H1 (cell line): ENCODE measurements at regions not wholly inside any gene's neighbourhood (a gene's known extent, or its start where the extent isn't known, plus 50 kb on each side); places are given as distances from the start of the nearest gene placed in this dataset.

Experiments
- EP300 ChIP-seq, 2 experiments: IDR thresholded peaks; 1 replicate in 1 of 2; 2 replicates in 1 of 2; pipeline ENCODE4 v1.6.1; 2011 to 2012; ENCODE audit warnings: low read depth in 2 of 2, low read length in 2 of 2, mild to moderate bottlenecking in 2 of 2, borderline replicate concordance in 1 of 2, inconsistent platforms in 1 of 2, moderate library complexity in 1 of 2
- FOSL1 ChIP-seq: IDR thresholded peaks from 2 replicates; pipeline ENCODE4 v1.6.1; 2011; ENCODE audit warnings: mild to moderate bottlenecking, low read depth, low read length, moderate library complexity; ENCODE audit not compliant: insufficient read depth
- GTF2F1 ChIP-seq: IDR thresholded peaks from 2 replicates; pipeline ENCODE4 v1.6.1; 2012; ENCODE audit warnings: low read depth, low read length, improper control_type of control experiment, borderline replicate concordance
- MAFK ChIP-seq: IDR thresholded peaks from 2 replicates; pipeline ENCODE4 v1.6.1; 2012; ENCODE audit warnings: low read depth, mild to moderate bottlenecking, improper control_type of control experiment, low read length
- NRF1 ChIP-seq: IDR thresholded peaks from 2 replicates; pipeline ENCODE4 v1.6.1; 2011; ENCODE audit warnings: mild to moderate bottlenecking, low read depth, low read length, improper control_type of control experiment
- POLR2A ChIP-seq, 2 experiments: IDR thresholded peaks; 1 replicate in 1 of 2; 2 replicates in 1 of 2; pipeline ENCODE4 v1.6.1; 2011; ENCODE audit warnings: low read depth in 2 of 2, low read length in 2 of 2, mild to moderate bottlenecking in 2 of 2; ENCODE audit errors: control extremely low read depth in 1 of 2
- TEAD4 ChIP-seq: IDR thresholded peaks from 2 replicates; pipeline ENCODE4 v1.6.1; 2012; ENCODE audit warnings: low read depth, low read length, inconsistent platforms, mixed read lengths
- ZNF274 ChIP-seq: IDR thresholded peaks from 2 replicates; pipeline ENCODE4 v1.7.0; 2012; ENCODE audit warnings: low read length, borderline replicate concordance; ENCODE audit errors: extremely low read depth
- TF ChIP-seq, protein P1 (sequence below), 3 experiments: IDR thresholded peaks; 1 replicate in 2 of 3; 2 replicates in 1 of 3; pipeline versions ENCODE4 v1.5.1 to v1.6.1; 2011; ENCODE audit warnings: low read length in 3 of 3, mild to moderate bottlenecking in 3 of 3, inconsistent platforms in 2 of 3, low read depth in 1 of 3, moderate library complexity in 1 of 3; ENCODE audit not compliant: insufficient read depth in 1 of 3; ENCODE audit errors: control extremely low read depth in 1 of 3
- TF ChIP-seq, protein P2 (sequence below): IDR thresholded peaks from 2 replicates; pipeline ENCODE4 v1.6.1; 2011; ENCODE audit warnings: low read depth, mild to moderate bottlenecking, low read length; ENCODE audit not compliant: insufficient read depth
- TF ChIP-seq, protein P3 (sequence below): IDR thresholded peaks from 2 replicates; pipeline ENCODE4 v1.6.1; 2011; ENCODE audit warnings: low read length, improper control_type of control experiment

DNA sequence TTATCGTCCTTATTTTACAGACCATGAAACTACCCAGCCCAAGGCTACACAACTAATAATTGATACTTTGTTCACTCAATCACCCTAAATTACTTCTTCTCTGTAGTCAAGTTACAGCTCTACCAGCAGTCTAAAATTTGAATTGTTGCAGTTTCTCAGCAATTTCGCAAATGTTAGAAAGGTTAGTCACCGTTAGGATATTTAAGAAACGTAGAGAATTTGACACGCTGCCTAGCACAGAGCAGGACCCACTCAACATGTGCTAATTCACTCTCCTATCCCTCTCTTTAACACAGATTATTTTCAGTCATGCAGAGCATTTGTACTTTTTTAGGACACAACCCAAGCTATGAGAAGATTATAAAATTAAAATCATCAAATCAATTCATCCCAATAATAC lies 771.1 kb upstream of the LUZP2 start:
- TF ChIP-seq POLR2A (IDR thresholded peaks at IDR 0.05; ENCODE audit: control extremely low read depth in 1 of 2, low read depth in 2 of 2, low read length in 2 of 2) (no peak), ZNF274 (no peak), FOSL1 (no peak), GTF2F1 (no peak), MAFK (no peak), NRF1 (no peak), TEAD4 (no peak), EP300 (IDR thresholded peaks at IDR 0.05; ENCODE audit: borderline replicate concordance in 1 of 2, low read depth in 2 of 2, low read length in 2 of 2) (no peak)
- TF ChIP-seq, protein P1, sequence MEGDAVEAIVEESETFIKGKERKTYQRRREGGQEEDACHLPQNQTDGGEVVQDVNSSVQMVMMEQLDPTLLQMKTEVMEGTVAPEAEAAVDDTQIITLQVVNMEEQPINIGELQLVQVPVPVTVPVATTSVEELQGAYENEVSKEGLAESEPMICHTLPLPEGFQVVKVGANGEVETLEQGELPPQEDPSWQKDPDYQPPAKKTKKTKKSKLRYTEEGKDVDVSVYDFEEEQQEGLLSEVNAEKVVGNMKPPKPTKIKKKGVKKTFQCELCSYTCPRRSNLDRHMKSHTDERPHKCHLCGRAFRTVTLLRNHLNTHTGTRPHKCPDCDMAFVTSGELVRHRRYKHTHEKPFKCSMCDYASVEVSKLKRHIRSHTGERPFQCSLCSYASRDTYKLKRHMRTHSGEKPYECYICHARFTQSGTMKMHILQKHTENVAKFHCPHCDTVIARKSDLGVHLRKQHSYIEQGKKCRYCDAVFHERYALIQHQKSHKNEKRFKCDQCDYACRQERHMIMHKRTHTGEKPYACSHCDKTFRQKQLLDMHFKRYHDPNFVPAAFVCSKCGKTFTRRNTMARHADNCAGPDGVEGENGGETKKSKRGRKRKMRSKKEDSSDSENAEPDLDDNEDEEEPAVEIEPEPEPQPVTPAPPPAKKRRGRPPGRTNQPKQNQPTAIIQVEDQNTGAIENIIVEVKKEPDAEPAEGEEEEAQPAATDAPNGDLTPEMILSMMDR (IDR thresholded peaks at IDR 0.05; ENCODE audit: control extremely low read depth in 1 of 3, insufficient read depth in 1 of 3, low read depth in 1 of 3, low read length in 3 of 3): no peak
- TF ChIP-seq, protein P2, sequence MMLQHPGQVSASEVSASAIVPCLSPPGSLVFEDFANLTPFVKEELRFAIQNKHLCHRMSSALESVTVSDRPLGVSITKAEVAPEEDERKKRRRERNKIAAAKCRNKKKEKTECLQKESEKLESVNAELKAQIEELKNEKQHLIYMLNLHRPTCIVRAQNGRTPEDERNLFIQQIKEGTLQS: no peak
- TF ChIP-seq, protein P3, sequence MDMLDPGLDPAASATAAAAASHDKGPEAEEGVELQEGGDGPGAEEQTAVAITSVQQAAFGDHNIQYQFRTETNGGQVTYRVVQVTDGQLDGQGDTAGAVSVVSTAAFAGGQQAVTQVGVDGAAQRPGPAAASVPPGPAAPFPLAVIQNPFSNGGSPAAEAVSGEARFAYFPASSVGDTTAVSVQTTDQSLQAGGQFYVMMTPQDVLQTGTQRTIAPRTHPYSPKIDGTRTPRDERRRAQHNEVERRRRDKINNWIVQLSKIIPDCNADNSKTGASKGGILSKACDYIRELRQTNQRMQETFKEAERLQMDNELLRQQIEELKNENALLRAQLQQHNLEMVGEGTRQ: no peak
